ENCODE measurements at regions not wholly inside any gene's neighbourhood (a gene's known extent, or its start where the extent isn't known, plus 50 kb on each side); places are given as distances from the start of the nearest gene placed in this dataset.

DNA sequence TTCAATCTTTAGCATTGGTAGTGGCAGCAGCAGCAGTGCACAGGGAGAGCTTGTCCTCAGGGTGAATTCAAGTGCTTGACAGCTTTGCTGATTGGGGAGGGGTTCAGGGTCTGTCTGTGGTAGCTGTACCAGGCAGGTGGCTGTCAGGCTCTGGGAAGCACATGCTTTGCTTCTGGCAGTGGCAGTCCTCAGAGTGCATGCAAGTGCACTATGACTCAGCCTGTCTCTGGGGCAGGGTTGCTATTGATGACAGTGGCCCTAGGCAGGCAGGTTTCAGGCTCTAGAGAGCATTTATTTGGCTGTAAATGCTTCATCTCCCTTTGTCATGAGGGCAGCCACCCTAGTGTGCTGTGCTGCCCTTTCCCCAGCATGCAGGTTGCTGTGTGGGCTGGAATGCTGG lies 251.9 kb upstream of the LRRC7 start:
- no peak for FAIRE-seq
- no peak for DNase-seq (ENCODE audit: insufficient read length, low spot score)
- TF ChIP-seq, protein P1, sequence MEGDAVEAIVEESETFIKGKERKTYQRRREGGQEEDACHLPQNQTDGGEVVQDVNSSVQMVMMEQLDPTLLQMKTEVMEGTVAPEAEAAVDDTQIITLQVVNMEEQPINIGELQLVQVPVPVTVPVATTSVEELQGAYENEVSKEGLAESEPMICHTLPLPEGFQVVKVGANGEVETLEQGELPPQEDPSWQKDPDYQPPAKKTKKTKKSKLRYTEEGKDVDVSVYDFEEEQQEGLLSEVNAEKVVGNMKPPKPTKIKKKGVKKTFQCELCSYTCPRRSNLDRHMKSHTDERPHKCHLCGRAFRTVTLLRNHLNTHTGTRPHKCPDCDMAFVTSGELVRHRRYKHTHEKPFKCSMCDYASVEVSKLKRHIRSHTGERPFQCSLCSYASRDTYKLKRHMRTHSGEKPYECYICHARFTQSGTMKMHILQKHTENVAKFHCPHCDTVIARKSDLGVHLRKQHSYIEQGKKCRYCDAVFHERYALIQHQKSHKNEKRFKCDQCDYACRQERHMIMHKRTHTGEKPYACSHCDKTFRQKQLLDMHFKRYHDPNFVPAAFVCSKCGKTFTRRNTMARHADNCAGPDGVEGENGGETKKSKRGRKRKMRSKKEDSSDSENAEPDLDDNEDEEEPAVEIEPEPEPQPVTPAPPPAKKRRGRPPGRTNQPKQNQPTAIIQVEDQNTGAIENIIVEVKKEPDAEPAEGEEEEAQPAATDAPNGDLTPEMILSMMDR (IDR thresholded peaks at IDR 0.05; ENCODE audit: insufficient read depth, missing control alignments), result no peak

DNA sequence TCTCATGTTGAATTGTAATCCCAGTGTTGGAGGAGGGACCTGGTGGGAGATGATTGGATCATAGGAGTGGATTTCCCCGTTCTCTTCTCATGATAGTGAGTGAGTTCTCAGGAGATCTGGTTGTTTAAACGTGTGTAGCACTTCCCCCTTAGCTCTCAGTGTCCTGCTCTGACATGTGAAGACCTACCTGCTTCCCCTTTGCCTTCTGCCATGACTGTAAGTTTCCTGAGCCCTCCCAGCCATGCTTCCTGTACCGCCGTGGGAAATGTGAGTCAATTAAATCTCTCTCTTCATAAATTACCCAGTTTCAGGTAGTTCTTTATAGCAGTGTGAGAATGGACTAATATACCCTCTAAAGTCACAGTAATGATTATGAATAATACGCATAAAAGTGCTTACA lies 248.4 kb upstream of the LRRC7 start:
- no peak for DNase-seq (ENCODE audit: insufficient read length, low spot score)
- TF ChIP-seq, protein P1 (IDR thresholded peaks at IDR 0.05; ENCODE audit: insufficient read depth, missing control alignments), result no peak
- FAIRE-seq, result no peak

DNA sequence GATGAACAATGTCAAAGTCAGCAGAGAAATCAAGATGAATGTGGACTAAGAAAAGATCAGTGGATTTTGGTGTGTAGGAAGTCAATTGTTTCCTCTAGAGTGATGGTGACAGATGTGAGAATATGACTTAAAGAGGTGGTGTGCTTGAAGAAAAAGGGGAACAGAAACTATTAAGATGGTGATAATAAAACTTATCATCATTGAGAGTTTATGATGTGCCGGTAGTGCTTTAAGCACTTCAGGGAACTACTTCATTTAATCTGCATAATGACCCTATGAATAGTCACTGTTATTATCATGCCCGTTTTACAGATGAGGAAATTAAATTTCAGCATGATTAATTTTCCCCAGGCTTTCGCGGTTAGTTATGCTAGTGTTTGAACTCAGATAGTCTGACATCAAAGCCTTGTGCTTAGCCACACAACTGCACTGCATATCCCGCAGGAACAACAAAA lies 246.9 kb upstream of the LRRC7 start:
- no peak for FAIRE-seq
- DNase-seq (ENCODE audit: insufficient read length, low spot score), result no peak
- TF ChIP-seq, protein P1 (IDR thresholded peaks at IDR 0.05; ENCODE audit: insufficient read depth, missing control alignments), result no peak

DNA sequence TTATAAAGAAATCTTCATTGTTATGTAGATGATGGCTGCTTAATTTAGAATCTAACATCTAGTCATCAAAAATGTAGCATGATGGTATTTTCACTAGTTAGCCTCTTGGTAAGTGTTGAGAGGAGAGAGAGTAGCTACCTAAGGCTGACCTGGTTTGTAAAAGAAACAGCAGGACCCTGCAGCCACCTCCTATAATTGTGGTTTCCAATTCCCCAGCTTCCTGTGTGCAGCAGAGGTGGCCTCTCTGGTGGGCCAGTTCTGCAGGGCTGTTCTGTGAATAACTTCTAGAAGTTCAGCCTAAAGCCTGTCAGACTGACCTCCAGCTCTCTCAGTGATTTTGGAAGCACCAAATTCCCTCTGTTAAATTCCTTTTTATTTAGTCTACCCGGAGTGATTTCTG lies 246.4 kb upstream of the LRRC7 start:
- no peak for FAIRE-seq
- TF ChIP-seq, protein P1 (IDR thresholded peaks at IDR 0.05; ENCODE audit: insufficient read depth, missing control alignments), result no peak

DNA sequence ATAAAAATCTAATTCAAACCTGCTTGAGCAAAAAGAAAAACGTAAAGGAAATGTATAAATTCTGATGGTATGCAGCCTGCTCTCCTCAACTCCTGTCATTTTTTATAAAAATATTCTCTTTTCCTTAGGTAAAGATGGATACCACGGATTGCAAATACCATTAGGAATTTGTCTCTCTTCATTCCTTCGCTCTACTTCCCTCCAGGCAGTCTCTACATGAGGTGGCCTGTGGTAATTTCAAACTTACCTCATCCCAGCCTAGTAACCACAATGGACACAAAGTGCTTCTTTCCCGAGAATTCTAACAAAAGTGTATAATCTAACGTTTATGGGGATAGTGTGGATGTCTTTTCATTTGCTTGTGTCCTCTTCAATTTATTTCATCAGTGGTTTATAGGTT lies 239.5 kb upstream of the LRRC7 start:
- no peak for DNase-seq (ENCODE audit: insufficient read length, low spot score)
- FAIRE-seq, result no peak
- TF ChIP-seq, protein P1 (IDR thresholded peaks at IDR 0.05; ENCODE audit: insufficient read depth, missing control alignments), result no peak

More for the DNA sequence above, 246.4 kb upstream of the LRRC7 start:
- no peak for DNase-seq (ENCODE audit: insufficient read length, low spot score)

DNA sequence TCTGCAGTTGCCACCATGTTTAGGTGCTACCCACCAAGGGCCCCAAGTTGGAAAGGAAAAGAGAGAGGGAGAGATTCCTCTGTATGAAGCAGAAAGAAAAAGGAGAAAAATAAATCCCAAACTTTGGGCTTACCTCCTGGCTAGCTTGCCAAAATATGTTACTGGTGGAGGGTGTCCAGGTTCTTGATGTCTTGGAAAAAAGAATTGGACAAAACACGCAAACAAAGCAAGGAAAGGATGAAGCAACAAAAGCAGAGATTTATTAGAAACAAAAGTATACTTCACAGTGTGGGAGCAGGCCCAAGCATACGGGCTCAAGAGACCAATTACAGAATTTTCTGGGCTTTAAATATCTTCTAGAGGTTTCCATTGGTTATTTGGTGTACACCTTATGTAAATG lies 204.5 kb upstream of the LRRC7 start:
- DNase-seq (ENCODE audit: insufficient read length, low spot score) (no peak), FAIRE-seq (no peak)
- TF ChIP-seq, protein P1 (IDR thresholded peaks at IDR 0.05; ENCODE audit: insufficient read depth, missing control alignments), result no peak

DNA sequence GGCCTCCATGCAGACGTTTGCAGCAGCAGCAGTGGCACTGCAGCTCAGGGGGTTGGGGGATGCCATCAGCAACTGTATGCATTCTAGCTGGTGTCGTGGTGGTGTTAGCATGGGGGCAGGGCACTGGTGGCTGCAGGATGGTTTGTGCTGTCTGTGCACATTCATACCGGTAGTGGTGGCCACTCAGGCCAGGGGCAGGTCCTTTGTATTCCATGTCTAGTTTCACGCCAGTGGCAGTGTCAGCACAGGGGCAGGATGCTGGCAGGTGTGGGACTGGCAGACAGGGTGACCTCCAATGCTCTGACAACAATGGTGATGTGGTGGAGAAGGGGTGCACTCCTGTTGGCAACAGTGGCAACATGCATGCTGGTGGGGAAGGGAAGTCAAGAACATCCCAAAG lies 194.2 kb upstream of the LRRC7 start:
- FAIRE-seq, result no peak

More for the DNA sequence above, 194.2 kb upstream of the LRRC7 start:
- DNase-seq (ENCODE audit: insufficient read length, low spot score), result no peak
- TF ChIP-seq, protein P1 (IDR thresholded peaks at IDR 0.05; ENCODE audit: insufficient read depth, missing control alignments), result no peak

Measured in D721Med (cell line).